H9 (cell line): ENCODE measurements at regions not wholly inside any gene's neighbourhood (a gene's known extent, or its start where the extent isn't known, plus 50 kb on each side); places are given as distances from the start of the nearest gene placed in this dataset.

Experiments
- DNase-seq: peaks from one replicate; pipeline ENCODE4 v3.0.0-alpha.2; 2017
- H2AFZ ChIP-seq: one replicate; pipeline ENCODE4 v1.6.1; 2013; ENCODE audit warnings: mild to moderate bottlenecking, low read length, control low read depth, moderate library complexity
- H2AK5ac ChIP-seq: 2 replicates; pipeline ENCODE4 v1.6.1; 2013; ENCODE audit warnings: low read length, control low read depth, mixed read lengths; ENCODE audit not compliant: insufficient read length
- H2BK120ac ChIP-seq: one replicate; pipeline ENCODE4 v1.6.1; 2013; ENCODE audit warnings: low read depth, mild to moderate bottlenecking, low read length, control low read depth, inconsistent platforms; ENCODE audit not compliant: poor library complexity, severe bottlenecking
- H2BK12ac ChIP-seq: 2 replicates; pipeline ENCODE4 v1.6.1; 2013; ENCODE audit warnings: low read length, control low read depth, mixed read lengths, low read depth; ENCODE audit not compliant: insufficient read length
- H2BK15ac ChIP-seq: 2 replicates; pipeline ENCODE4 v1.6.1; 2013; ENCODE audit warnings: low read depth, low read length, control low read depth
- H2BK20ac ChIP-seq: one replicate; pipeline ENCODE4 v1.6.1; 2013; ENCODE audit warnings: low read depth, mild to moderate bottlenecking, low read length, control low read depth, inconsistent platforms; ENCODE audit not compliant: poor library complexity, severe bottlenecking
- H2BK5ac ChIP-seq: 2 replicates; pipeline ENCODE4 v1.6.1; 2013; ENCODE audit warnings: low read length, control low read depth, mixed read lengths; ENCODE audit not compliant: insufficient read length
- H3K14ac ChIP-seq: 2 replicates; pipeline ENCODE4 v1.6.1; 2013; ENCODE audit warnings: low read length, control low read depth; ENCODE audit not compliant: insufficient read depth
- H3K18ac ChIP-seq: 2 replicates; pipeline ENCODE4 v1.6.1; 2013; ENCODE audit warnings: low read depth, mild to moderate bottlenecking, mixed read lengths, low read length, control low read depth; ENCODE audit not compliant: insufficient read length
- H3K23ac ChIP-seq: 2 replicates; pipeline ENCODE4 v1.6.1; 2013; ENCODE audit warnings: low read length, control low read depth, mixed read lengths, low read depth; ENCODE audit not compliant: insufficient read length
- H3K23me2 ChIP-seq: 2 replicates; pipeline ENCODE4 v1.6.1; 2013; ENCODE audit warnings: low read depth, mild to moderate bottlenecking, mixed read lengths, low read length, control low read depth; ENCODE audit not compliant: insufficient read length, poor library complexity, severe bottlenecking
- H3K27ac ChIP-seq: 2 replicates; pipeline ENCODE4 v1.5.1; 2013; ENCODE audit warnings: low read length, control low read depth, mixed read lengths, low read depth; ENCODE audit not compliant: insufficient read length
- H3K27me3 ChIP-seq: 2 replicates; pipeline ENCODE4 v1.6.1; 2013; ENCODE audit warnings: low read length, control low read depth, inconsistent platforms; ENCODE audit not compliant: insufficient read depth
- H3K4ac ChIP-seq: 2 replicates; pipeline ENCODE4 v1.6.1; 2013; ENCODE audit warnings: low read depth, mild to moderate bottlenecking, control low read depth, inconsistent platforms, low read length, moderate library complexity
- H3K4me1 ChIP-seq: 2 replicates; pipeline ENCODE4 v1.6.1; 2013; ENCODE audit warnings: low read length, control low read depth, inconsistent platforms; ENCODE audit not compliant: insufficient read depth
- H3K4me2 ChIP-seq: 2 replicates; pipeline ENCODE4 v1.6.1; 2013; ENCODE audit warnings: low read length, control low read depth, mixed read lengths; ENCODE audit not compliant: insufficient read length, insufficient read depth
- H3K56ac ChIP-seq: 2 replicates; pipeline ENCODE4 v1.6.1; 2013; ENCODE audit warnings: low read depth, mild to moderate bottlenecking, mixed read lengths, low read length, control low read depth; ENCODE audit not compliant: insufficient read length
- H3K79me1 ChIP-seq: 2 replicates; pipeline ENCODE4 v1.6.1; 2013; ENCODE audit warnings: low read depth, mild to moderate bottlenecking, moderate library complexity, low read length, control low read depth, inconsistent platforms; ENCODE audit not compliant: insufficient read depth, poor library complexity, severe bottlenecking
- H3K79me2 ChIP-seq: 2 replicates; pipeline ENCODE4 v1.6.1; 2013; ENCODE audit warnings: low read length, control low read depth, inconsistent platforms; ENCODE audit not compliant: insufficient read depth
- H3K9ac ChIP-seq: 2 replicates; pipeline ENCODE4 v1.6.1; 2013; ENCODE audit warnings: low read length, control low read depth, mixed read lengths; ENCODE audit not compliant: insufficient read length; ENCODE audit errors: extremely low read depth
- H3K9me3 ChIP-seq: one replicate; pipeline ENCODE4 v1.6.1; 2013; ENCODE audit warnings: low read depth, low read length, inconsistent platforms; ENCODE audit not compliant: control insufficient read depth
- H3T11ph ChIP-seq: one replicate; pipeline ENCODE4 v1.6.1; 2013; ENCODE audit warnings: mild to moderate bottlenecking, low read length, control low read depth, inconsistent platforms
- H4K20me1 ChIP-seq: one replicate; pipeline ENCODE4 v1.6.1; 2013; ENCODE audit not compliant: control insufficient read depth, insufficient read length, insufficient read depth
- H4K5ac ChIP-seq: 2 replicates; pipeline ENCODE4 v1.6.1; 2013; ENCODE audit warnings: low read depth, mild to moderate bottlenecking, mixed read lengths, low read length, control low read depth; ENCODE audit not compliant: insufficient read length
- H4K8ac ChIP-seq: replicated peaks from 2 replicates; pipeline ENCODE4 v1.6.1; 2013; ENCODE audit warnings: low read length, control low read depth, mixed read lengths, low read depth; ENCODE audit not compliant: insufficient read length
- H4K91ac ChIP-seq: 2 replicates; pipeline ENCODE4 v1.6.1; 2013; ENCODE audit warnings: low read depth, mild to moderate bottlenecking, moderate library complexity, mixed read lengths, low read length, control low read depth; ENCODE audit not compliant: insufficient read length
- H3K27ac Mint-ChIP-seq, 3 experiments: 2 replicates in 2 of 3; 3 replicates in 1 of 3; pipeline ENCODE4 v1.8.0; 2020 to 2021; ENCODE audit warnings: mixed read lengths in 3 of 3, mild to moderate bottlenecking in 1 of 3, moderate library complexity in 1 of 3
- H3K27me3 Mint-ChIP-seq: 2 replicates; pipeline ENCODE4 v1.8.0; 2021; ENCODE audit warnings: low read depth, mild to moderate bottlenecking, moderate library complexity, mixed read lengths
- H3K36me3 Mint-ChIP-seq, 3 experiments: 2 replicates in 2 of 3; 3 replicates in 1 of 3; pipeline ENCODE4 v1.8.0; 2020 to 2021; ENCODE audit warnings: low read depth in 3 of 3, mixed read lengths in 3 of 3; ENCODE audit not compliant: insufficient read depth in 1 of 3
- H3K4me1 Mint-ChIP-seq, 2 experiments: 2 replicates each; pipeline ENCODE4 v1.8.0; 2020; ENCODE audit warnings: mixed read lengths in 2 of 2
- H3K4me3 Mint-ChIP-seq, 2 experiments: 2 replicates in 1 of 2; 3 replicates in 1 of 2; pipeline ENCODE4 v1.8.0; 2020 to 2021; ENCODE audit warnings: mild to moderate bottlenecking in 2 of 2, mixed read lengths in 2 of 2, moderate library complexity in 1 of 2
- H3K9me3 Mint-ChIP-seq, 2 experiments: 2 replicates in 1 of 2; 3 replicates in 1 of 2; pipeline ENCODE4 v1.8.0; 2020; ENCODE audit warnings: mild to moderate bottlenecking in 2 of 2, mixed read lengths in 2 of 2, moderate library complexity in 1 of 2
- TF ChIP-seq, protein P1 (sequence below): fragments of 200-600 bp; sonication (generic); conservative IDR thresholded peaks from 3 replicates; pipeline ENCODE4 v1.8.0; 2021; ENCODE audit warnings: antibody characterized with exemption, mild to moderate bottlenecking

DNA sequence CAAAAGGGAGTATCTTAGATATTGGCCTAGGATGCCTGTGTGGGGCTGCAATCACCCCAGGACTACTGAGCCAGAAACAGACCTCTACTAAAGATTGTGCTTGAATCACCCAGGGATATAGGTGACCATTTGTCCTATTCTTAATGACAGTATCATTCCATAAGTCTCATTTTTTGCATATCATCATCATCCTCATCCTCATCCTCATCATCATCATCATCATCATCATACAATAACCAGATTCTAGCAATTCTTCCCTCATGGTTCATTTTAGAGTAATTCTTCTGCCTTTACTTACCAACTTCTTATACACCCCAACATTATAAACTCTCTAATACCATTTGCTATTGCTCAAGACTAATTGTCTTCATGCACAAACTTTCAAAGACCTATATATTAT, 226.6 kb downstream of the B3GLCT start:
- no peak for DNase-seq
- TF ChIP-seq, protein P1, sequence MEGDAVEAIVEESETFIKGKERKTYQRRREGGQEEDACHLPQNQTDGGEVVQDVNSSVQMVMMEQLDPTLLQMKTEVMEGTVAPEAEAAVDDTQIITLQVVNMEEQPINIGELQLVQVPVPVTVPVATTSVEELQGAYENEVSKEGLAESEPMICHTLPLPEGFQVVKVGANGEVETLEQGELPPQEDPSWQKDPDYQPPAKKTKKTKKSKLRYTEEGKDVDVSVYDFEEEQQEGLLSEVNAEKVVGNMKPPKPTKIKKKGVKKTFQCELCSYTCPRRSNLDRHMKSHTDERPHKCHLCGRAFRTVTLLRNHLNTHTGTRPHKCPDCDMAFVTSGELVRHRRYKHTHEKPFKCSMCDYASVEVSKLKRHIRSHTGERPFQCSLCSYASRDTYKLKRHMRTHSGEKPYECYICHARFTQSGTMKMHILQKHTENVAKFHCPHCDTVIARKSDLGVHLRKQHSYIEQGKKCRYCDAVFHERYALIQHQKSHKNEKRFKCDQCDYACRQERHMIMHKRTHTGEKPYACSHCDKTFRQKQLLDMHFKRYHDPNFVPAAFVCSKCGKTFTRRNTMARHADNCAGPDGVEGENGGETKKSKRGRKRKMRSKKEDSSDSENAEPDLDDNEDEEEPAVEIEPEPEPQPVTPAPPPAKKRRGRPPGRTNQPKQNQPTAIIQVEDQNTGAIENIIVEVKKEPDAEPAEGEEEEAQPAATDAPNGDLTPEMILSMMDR: no peak
- Histone ChIP-seq H2AK5ac (no peak overlapping the region), H3K27ac (no peak overlapping the region), H3K79me1 (no peaks in the 10 kb centered on the region), H2BK5ac (no peak overlapping the region), H3K4me2 (no peak overlapping the region), H3K9me3 (no peaks in the 10 kb centered on the region), H3K27me3 (no peaks in the 10 kb centered on the region), H2BK15ac (no peak overlapping the region), H2BK12ac (no peak overlapping the region), H2BK120ac (no peak overlapping the region), H4K8ac (no peak overlapping the region), H3K4me1 (no peaks in the 10 kb centered on the region), H3K18ac (no peak overlapping the region), H3K79me2 (no peaks in the 10 kb centered on the region), H3K23me2 (no peaks in the 10 kb centered on the region), H3K9ac (no peak overlapping the region), H3K4ac (no peak overlapping the region), H3K56ac (no peak overlapping the region), H4K91ac (no peak overlapping the region), H2BK20ac (no peak overlapping the region), H3T11ph (no peak overlapping the region), H2AFZ (no peak overlapping the region), H3K14ac (no peak overlapping the region), H3K23ac (no peak overlapping the region), H4K5ac (no peak overlapping the region), H4K20me1 (no peaks in the 10 kb centered on the region)
- Mint-ChIP-seq H3K27ac (no peak overlapping the region), H3K9me3 (no peaks in the 10 kb centered on the region), H3K27me3 (no peaks in the 10 kb centered on the region), H3K4me1 (peaks cover 4 to 5% of the 10 kb centered on the region in 2 experiments; a peak in 2 of 4 replicates), H3K4me3 (no peak overlapping the region), H3K36me3 (no peaks in the 10 kb centered on the region)
